ENCODE measurements at regions not wholly inside any gene's neighbourhood (a gene's known extent, or its start where the extent isn't known, plus 50 kb on each side); places are given as distances from the start of the nearest gene placed in this dataset.
"Not testable (repeated sequence)": the region's sequence is repeated elsewhere in the genome, so short reads cannot be mapped to it uniquely, and the experiment has no call there.

- ATAC-seq (no peak), DNase-seq (no peak)
- Mint-ChIP-seq H3K36me3 (ENCODE audit: low read depth) (no peaks in the 10 kb centered on the region), H3K27me3 (ENCODE audit: low read depth) (no peaks in the 10 kb centered on the region), H3K4me1 (ENCODE audit: low read depth) (no peaks in the 10 kb centered on the region), H3K27ac (no peak overlapping the region), H3K9me3 (ENCODE audit: insufficient read depth) (peaks cover 7% of the 10 kb centered on the region), H3K4me3 (no peak overlapping the region)
- ChIA-PET CTCF (no interaction called here), POLR2A (no interaction called here)
These were observed 152.3 kb downstream of the ADAM29 start for GRCh38 chr4:175070444-175070843.

DNA sequence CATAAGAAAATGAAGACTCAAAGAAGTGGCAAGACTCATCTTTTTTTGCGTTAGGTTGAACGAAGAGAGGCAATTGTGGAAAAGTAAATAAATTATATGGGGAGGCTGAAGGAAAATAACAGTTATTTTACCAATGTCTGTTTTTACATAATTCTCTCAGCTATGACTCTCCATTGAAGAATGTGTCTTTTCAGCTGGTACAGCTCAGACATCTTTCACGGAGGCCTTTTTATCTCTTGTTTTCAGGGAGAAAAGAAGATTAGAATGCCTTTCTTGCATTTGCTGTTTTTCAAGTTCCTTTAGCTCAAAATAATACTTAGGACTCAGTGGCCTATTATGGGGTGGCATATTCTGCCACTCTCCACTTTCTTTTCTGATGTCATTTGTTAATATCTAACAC lies 153.0 kb downstream of the ADAM29 start:
- ATAC-seq (no peak), DNase-seq (no peak)
- Mint-ChIP-seq H3K27ac (no peak overlapping the region), H3K27me3 (ENCODE audit: low read depth) (no peaks in the 10 kb centered on the region), H3K9me3 (ENCODE audit: insufficient read depth) (peaks cover 7% of the 10 kb centered on the region), H3K4me1 (ENCODE audit: low read depth) (no peaks in the 10 kb centered on the region), H3K4me3 (no peak overlapping the region), H3K36me3 (ENCODE audit: low read depth) (no peaks in the 10 kb centered on the region)
- POLR2A ChIA-PET = no interaction called here
- CTCF ChIA-PET = no interaction called here

DNA sequence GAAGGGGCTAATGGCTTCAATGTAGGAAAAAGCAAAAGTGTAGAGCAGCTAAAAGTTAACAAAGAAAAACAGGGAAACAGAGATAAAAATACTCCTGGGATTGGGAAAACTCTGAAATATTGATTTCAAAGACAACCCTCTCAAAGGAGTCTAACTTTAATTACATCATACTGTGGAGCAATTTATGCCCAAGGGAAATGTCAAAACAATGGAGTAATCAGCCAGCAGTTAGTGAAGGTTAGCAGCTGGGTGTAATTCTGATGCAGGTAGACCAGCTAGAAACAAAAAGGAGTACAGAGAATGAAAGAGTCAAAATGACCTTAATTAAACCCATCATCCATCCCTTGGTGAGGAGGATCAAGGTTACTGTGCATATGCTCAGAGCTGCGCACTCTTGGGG lies 169.0 kb downstream of the ADAM29 start:
- Mint-ChIP-seq H3K4me1 (ENCODE audit: low read depth) (no peaks in the 10 kb centered on the region), H3K36me3 (ENCODE audit: low read depth) (no peaks in the 10 kb centered on the region), H3K4me3 (no peak overlapping the region), H3K27ac (no peak overlapping the region), H3K27me3 (ENCODE audit: low read depth) (no peaks in the 10 kb centered on the region), H3K9me3 (ENCODE audit: insufficient read depth) (peaks cover 3% of the 10 kb centered on the region)
- DNase-seq = no peak
- no peak for ATAC-seq
- CTCF ChIA-PET = no interaction called here
- POLR2A ChIA-PET = no interaction called here

DNA sequence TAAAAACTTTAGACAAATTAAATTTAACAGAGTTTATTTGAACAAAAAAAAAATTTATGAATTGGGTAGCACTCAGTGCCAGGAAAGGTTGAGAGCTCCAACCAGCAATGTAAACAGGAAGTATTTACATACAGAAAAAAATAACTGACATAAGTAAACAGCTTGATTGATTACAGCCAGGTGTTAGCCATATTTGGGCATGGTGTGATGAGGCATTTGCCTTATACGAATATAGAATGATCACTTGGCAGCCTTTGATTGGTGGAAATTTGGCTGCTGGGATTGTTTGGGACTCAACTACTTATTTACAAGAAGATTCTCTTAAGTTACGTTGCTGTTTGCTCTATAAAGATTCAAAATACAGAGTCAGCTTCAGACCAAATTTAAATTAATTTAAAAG lies 172.0 kb downstream of the ADAM29 start:
- DNase-seq (no peak), ATAC-seq (no peak)
- CTCF ChIA-PET = no interaction called here
- POLR2A ChIA-PET = no interaction called here
- H3K36me3 Mint-ChIP-seq (ENCODE audit: low read depth) = no peaks in the 10 kb centered on the region
- H3K9me3 Mint-ChIP-seq (ENCODE audit: insufficient read depth) = peaks cover 3% of the 10 kb centered on the region
- H3K27ac Mint-ChIP-seq = no peak overlapping the region
- no peak overlapping the region for H3K4me3 Mint-ChIP-seq
- no peaks in the 10 kb centered on the region for H3K4me1 Mint-ChIP-seq (ENCODE audit: low read depth)
- no peaks in the 10 kb centered on the region for H3K27me3 Mint-ChIP-seq (ENCODE audit: low read depth)

- H3K27ac Mint-ChIP-seq = no peak overlapping the region
- peaks cover 13% of the 10 kb centered on the region for H3K9me3 Mint-ChIP-seq (ENCODE audit: insufficient read depth)
- ChIA-PET CTCF (no interaction called here), POLR2A (no interaction called here)
- no peaks in the 10 kb centered on the region for H3K36me3 Mint-ChIP-seq (ENCODE audit: low read depth)
- no peaks in the 10 kb centered on the region for H3K27me3 Mint-ChIP-seq (ENCODE audit: low read depth)
- DNase-seq (no peak), ATAC-seq (no peak)
- H3K4me1 Mint-ChIP-seq (ENCODE audit: low read depth) = no peaks in the 10 kb centered on the region
- H3K4me3 Mint-ChIP-seq = no peak overlapping the region
These were observed 173.5 kb downstream of the ADAM29 start for GRCh38 chr4:175091649-175092048.

DNA sequence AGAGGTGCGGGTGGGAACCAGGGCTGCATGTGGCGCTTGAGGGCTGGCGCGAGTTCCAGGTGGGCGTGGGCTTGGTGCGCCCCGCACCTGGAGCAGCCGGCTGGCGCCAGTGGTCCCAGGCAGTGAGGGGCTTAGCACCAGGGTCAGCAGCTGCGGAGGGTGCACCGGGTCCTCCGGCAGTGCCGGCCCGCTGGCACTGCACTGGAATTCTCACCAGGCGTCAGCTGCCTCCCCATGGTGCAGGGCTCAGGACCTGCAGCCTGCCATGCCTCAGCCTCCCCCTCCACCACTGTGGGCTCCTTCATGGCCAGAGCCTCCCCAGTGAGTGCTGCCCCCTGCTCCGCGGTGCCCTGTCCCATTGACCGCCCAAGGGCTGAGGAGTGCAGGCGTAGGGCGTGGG lies 174.0 kb downstream of the ADAM29 start:
- peaks cover 13% of the 10 kb centered on the region for H3K9me3 Mint-ChIP-seq (ENCODE audit: insufficient read depth)
- DNase-seq (no peak), ATAC-seq (no peak)
- H3K4me3 Mint-ChIP-seq = no peak overlapping the region
- H3K36me3 Mint-ChIP-seq (ENCODE audit: low read depth) = no peaks in the 10 kb centered on the region
- no peak overlapping the region for H3K27ac Mint-ChIP-seq
- POLR2A ChIA-PET = no interaction called here
- H3K27me3 Mint-ChIP-seq (ENCODE audit: low read depth) = no peaks in the 10 kb centered on the region
- H3K4me1 Mint-ChIP-seq (ENCODE audit: low read depth) = no peaks in the 10 kb centered on the region
- CTCF ChIA-PET = no interaction called here

GRCh38 chr4:175093055-175093454 lies 174.9 kb downstream of the ADAM29 start:
- H3K4me3 Mint-ChIP-seq; H3K4me1 Mint-ChIP-seq (ENCODE audit: low read depth); H3K27me3 Mint-ChIP-seq (ENCODE audit: low read depth); CTCF ChIA-PET; POLR2A ChIA-PET; DNase-seq; H3K27ac Mint-ChIP-seq; ATAC-seq; H3K36me3 Mint-ChIP-seq (ENCODE audit: low read depth): not testable (repeated sequence)
- H3K9me3 Mint-ChIP-seq (ENCODE audit: insufficient read depth) = peaks cover 13% of the 10 kb centered on the region

DNA sequence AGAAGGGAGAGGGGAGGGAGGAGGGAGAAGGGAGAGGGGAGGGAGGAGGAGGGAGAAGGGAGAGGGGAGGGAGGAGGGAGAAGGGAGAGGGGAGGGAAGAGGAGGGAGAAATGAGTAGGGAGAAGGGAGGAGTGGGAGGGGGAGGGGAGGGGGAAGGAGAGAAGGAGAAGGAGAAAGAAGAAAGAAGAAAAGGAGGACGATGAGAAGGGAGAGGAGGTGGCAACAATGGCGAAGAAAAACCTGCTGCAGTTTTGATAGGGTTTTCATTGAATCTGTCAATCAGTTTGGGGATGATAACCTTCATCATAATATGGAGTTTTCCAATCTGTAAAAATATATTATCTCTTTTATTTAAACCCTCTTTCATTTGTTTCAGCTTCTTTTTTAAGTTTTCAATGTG lies 185.2 kb downstream of the ADAM29 start:
- H3K27ac Mint-ChIP-seq = no peak overlapping the region
- H3K9me3 Mint-ChIP-seq (ENCODE audit: insufficient read depth) = peaks cover 10% of the 10 kb centered on the region
- POLR2A ChIA-PET = no interaction called here
- H3K36me3 Mint-ChIP-seq (ENCODE audit: low read depth) = no peaks in the 10 kb centered on the region
- CTCF ChIA-PET = no interaction called here
- ATAC-seq = no peak
- H3K4me1 Mint-ChIP-seq (ENCODE audit: low read depth) = no peaks in the 10 kb centered on the region
- no peak for DNase-seq
- no peaks in the 10 kb centered on the region for H3K27me3 Mint-ChIP-seq (ENCODE audit: low read depth)
- no peak overlapping the region for H3K4me3 Mint-ChIP-seq

DNA sequence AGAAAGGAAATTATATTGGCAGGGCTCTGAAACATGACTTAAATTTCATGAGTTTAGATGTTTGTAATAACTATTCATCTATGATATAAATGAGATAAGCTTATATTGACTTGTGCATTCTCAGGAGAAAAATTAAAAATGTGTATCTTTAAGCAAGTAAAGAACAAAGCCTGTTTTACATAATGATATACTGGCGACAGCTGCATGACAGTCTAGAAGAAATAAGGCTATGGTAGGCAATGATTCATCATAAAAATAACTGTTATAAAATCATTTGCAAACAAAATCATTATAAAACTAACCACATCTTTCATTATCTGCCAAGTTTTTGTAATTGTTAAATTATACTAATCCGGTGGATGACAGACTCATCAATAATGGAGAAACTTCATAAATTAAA lies 188.1 kb downstream of the ADAM29 start:
- Mint-ChIP-seq H3K4me1 (ENCODE audit: low read depth) (no peaks in the 10 kb centered on the region), H3K27me3 (ENCODE audit: low read depth) (no peaks in the 10 kb centered on the region), H3K27ac (no peak overlapping the region), H3K4me3 (no peak overlapping the region), H3K36me3 (ENCODE audit: low read depth) (no peaks in the 10 kb centered on the region), H3K9me3 (ENCODE audit: insufficient read depth) (peaks cover 33% of the 10 kb centered on the region)
- CTCF ChIA-PET = no interaction called here
- no peak for DNase-seq
- POLR2A ChIA-PET = no interaction called here
- ATAC-seq = no peak

DNA sequence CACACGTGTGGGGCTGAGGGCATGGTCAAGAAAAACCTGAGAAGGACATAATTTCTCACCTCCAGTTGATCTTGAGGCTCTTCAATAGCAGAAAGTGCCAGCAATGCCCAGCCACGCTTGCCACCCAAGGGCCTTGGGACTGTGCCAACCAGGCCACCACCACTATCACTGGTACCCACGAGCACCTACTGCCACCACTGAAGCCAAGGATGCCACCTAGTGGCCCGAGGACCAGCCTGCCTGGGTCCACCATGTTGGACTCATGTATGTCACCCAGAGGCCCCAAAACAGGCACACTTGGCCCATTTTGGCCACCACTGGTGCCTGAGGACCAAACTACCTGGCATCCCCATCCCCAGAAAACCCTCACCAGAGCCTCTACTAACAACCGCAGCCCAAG lies 191.8 kb downstream of the ADAM29 start:
- H3K36me3 Mint-ChIP-seq (ENCODE audit: low read depth) = no peaks in the 10 kb centered on the region
- H3K4me1 Mint-ChIP-seq (ENCODE audit: low read depth) = no peaks in the 10 kb centered on the region
- ChIA-PET POLR2A (no interaction called here), CTCF (no interaction called here)
- no peak overlapping the region for H3K27ac Mint-ChIP-seq
- no peak for DNase-seq
- no peaks in the 10 kb centered on the region for H3K27me3 Mint-ChIP-seq (ENCODE audit: low read depth)
- ATAC-seq = no peak
- peaks cover 53% of the 10 kb centered on the region for H3K9me3 Mint-ChIP-seq (ENCODE audit: insufficient read depth)
- no peak overlapping the region for H3K4me3 Mint-ChIP-seq

- no peaks in the 10 kb centered on the region for H3K27me3 Mint-ChIP-seq (ENCODE audit: low read depth)
- H3K9me3 Mint-ChIP-seq (ENCODE audit: insufficient read depth) = peaks cover 21% of the 10 kb centered on the region
- no peak for DNase-seq
- no peak overlapping the region for H3K4me3 Mint-ChIP-seq
- no peak for ATAC-seq
- ChIA-PET POLR2A (no interaction called here), CTCF (no interaction called here)
- no peak overlapping the region for H3K27ac Mint-ChIP-seq
- H3K4me1 Mint-ChIP-seq (ENCODE audit: low read depth) = no peaks in the 10 kb centered on the region
- H3K36me3 Mint-ChIP-seq (ENCODE audit: low read depth) = no peaks in the 10 kb centered on the region
These were observed 207.4 kb downstream of the ADAM29 start for GRCh38 chr4:175125410-175126068.

- CTCF ChIA-PET = no interaction called here
- Mint-ChIP-seq H3K27ac (no peak overlapping the region), H3K9me3 (ENCODE audit: insufficient read depth) (peaks cover 12% of the 10 kb centered on the region), H3K4me1 (ENCODE audit: low read depth) (no peaks in the 10 kb centered on the region), H3K4me3 (no peak overlapping the region), H3K27me3 (ENCODE audit: low read depth) (no peaks in the 10 kb centered on the region), H3K36me3 (ENCODE audit: low read depth) (no peaks in the 10 kb centered on the region)
- ATAC-seq (no peak), DNase-seq (no peak)
- POLR2A ChIA-PET = no interaction called here
These were observed 209.2 kb downstream of the ADAM29 start for GRCh38 chr4:175127314-175127713.

- Mint-ChIP-seq H3K4me3 (no peak overlapping the region), H3K9me3 (ENCODE audit: insufficient read depth) (peaks cover 11% of the 10 kb centered on the region), H3K27me3 (ENCODE audit: low read depth) (no peaks in the 10 kb centered on the region), H3K27ac (no peak overlapping the region), H3K4me1 (ENCODE audit: low read depth) (no peaks in the 10 kb centered on the region), H3K36me3 (ENCODE audit: low read depth) (no peaks in the 10 kb centered on the region)
- ATAC-seq (no peak), DNase-seq (no peak)
- POLR2A ChIA-PET = no interaction called here
- CTCF ChIA-PET = no interaction called here
These were observed 211.6 kb downstream of the ADAM29 start for GRCh38 chr4:175129797-175130196.

Data from activated CD8-positive, alpha-beta T cell treated with anti-CD3 and anti-CD28 coated beads, Interleukin-2, amount 10 ng/mL, durations not matched to agents 7 days and 5 days (primary cell).